GM18909 (cell line): ENCODE measurements at regions not wholly inside any gene's neighbourhood (a gene's known extent, or its start where the extent isn't known, plus 50 kb on each side); places are given as distances from the start of the nearest gene placed in this dataset.
"Not testable (repeated sequence)": the region's sequence is repeated elsewhere in the genome, so short reads cannot be mapped to it uniquely, and the experiment has no call there.

Experiments
- ATAC-seq: cut with Tn5 transposase; IDR thresholded peaks from one replicate; pipeline ENCODE4 v1.9.1; 2021; ENCODE audit warnings: mild to moderate bottlenecking; ENCODE audit not compliant: unreplicated experiment, poor library complexity

DNA sequence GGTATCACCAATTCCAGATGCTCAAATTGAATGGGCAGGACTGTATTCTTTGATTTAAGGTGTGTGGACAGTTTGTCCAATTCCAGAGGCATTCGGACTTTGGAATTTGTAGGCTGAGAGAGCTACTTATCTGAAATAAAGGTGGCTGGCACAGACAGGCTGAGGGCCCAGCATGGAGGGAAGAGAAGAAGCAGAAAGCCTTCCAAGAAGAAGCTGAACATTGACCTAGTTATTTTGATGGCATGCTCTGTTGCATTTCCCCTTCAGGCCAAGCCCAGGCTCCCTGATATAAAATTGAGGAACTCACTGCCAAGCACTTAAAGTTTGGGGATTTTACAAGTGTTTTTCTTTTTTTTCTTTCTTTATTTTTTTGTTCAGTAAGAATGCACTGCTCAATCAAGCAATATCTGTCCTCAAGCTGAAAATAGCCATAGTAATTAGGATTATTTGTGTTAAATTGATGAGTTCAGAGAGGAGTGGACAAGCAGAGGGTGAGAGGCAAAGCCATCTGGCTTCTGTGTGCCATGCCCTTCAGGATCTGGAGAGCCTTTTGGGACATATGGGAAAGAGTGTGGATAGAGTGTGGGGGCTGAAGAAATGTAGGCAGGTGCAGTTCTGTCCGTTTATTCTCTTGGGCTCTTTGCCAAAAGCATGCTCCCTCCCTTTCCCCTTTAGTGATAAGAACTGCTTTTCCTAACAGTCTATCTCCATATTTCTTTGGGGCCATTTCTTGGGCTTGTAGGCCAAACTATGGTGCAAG lies 148.9 kb downstream of the OXSM start:
- no peak for ATAC-seq

DNA sequence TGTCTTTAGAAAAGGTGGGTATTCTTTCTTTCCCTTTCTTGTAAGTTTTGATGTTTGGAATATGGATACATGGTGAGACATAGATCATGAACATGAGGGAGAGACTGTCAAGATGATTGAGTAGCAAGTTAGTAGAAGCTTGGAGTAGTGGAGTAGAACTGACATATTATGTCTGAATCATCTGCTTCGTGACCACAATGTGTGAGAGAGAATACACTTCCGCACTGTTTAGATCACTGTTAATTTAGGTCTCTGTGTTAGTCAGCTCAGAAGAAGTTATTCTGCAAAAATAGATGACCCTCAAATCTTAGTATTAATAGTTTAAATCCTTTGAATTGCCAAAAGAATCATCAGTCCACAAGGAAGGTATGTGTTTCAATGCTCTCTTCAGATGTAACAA lies 151.0 kb downstream of the OXSM start:
- ATAC-seq: no peak

DNA sequence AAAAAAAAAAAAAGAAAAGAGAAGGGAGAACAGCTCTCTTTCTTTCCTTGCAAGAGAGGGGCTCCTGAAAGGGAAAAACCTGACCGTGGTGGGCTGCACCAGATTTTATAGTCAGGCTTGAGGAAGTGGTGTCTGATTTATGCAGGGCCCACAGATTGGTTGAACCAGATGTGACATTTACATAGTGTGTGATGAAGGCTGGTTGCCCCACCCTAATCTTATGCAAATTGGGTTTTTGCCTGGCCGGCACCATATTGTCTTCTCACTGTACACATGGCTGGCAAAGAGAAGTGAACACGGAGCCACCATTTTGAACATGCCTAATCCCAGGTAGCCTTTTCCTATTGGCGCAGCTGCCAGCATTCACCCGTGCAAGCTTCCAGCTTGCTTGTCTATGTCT lies 154.4 kb downstream of the OXSM start:
- ATAC-seq: no peak

DNA sequence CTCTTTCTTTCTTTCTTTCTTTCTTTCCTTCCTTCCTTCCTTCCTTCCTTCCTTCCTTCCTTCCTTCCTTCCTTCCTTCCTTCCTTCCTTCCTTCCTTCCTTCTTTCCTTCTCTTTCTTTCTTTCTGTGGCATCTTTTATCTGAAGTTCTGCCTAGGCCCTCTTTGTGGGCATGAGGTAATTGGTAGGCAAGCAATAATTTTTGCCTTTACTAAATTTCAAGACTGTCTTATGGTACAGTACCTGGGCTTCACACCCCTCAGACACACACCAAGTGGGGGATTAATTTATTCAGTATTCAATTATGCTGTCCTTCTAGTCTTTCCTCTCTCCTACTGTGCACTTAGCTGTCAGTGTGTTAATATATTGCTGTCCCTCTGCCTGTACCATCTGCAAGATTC lies 155.5 kb downstream of the OXSM start:
- ATAC-seq: no peak

DNA sequence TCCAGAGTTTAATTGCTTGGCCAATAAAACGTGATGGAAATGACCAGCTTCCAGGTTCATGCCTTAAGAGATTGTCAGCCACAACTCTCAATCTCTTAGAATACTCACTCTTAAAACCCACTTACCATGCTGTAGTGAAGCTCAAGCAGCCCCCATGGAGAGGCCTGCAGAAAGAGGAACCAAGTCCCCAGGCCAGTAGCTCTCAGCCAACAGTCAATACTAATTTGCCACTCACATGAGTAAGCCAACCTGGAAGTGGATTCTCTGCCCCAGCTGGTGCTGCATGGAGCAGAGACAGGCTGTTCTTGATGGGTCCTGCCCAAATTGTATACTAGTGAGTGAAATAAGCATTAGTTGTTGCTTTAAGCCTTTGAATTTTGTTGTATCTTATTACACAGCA lies 155.9 kb downstream of the OXSM start:
- ATAC-seq: no peak

DNA sequence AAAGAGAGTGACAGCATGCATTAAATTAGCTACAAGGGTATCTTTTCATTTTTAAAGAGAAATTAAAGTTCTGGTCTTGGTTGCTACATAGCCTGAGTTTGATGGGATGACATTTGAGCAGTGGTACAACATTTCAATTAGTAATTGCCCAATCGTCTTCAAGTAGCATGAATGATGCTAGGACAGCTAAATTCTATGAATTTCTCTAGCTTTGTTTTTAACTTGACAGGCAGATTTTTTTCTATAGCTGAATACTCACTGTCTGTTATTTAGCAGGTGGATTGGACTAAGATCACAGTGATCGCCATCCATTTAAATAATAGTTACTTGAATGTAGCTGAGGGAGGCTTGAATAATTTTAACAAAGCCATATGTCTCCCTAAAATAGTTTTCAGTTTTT lies 162.2 kb downstream of the OXSM start:
- ATAC-seq: no peak

DNA sequence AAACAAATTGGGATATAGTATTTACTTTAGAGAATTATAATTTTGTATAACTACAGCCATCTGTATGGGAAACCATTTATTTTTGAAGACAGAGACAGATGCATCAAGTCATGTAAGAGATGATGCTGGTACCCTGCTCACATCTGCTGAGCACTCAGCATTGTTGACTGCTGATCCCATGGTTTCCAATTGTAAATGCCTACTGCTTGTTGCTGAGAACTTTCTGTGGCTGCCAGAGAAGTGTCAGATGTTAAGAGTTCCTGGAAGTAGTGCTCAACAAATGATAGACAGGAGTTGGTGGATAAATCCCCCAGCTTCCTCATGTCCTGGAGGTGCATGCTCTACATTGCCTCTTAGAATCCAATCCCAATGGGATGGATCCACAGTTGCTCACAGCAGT lies 167.1 kb downstream of the OXSM start:
- no peak for ATAC-seq

DNA sequence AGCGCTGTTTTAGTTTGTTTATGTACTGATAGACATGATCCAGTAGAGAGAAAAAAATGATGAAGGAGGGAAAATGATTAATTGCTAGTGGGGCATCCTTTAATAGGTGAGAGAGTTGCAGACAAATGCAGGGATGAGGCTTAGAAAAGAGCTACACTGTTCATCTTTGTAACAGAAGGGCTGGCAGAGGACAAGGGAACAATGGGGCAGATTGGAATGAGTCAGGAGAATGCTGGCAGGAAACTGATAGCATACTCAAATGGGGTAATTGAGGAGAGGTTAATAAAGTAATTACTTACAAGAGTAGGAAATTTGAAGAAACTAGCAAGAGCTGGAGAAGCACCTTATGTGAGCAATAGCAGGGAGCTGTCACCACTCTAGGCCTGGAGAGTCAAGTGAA lies 170.9 kb downstream of the OXSM start:
- ATAC-seq: no peak

DNA sequence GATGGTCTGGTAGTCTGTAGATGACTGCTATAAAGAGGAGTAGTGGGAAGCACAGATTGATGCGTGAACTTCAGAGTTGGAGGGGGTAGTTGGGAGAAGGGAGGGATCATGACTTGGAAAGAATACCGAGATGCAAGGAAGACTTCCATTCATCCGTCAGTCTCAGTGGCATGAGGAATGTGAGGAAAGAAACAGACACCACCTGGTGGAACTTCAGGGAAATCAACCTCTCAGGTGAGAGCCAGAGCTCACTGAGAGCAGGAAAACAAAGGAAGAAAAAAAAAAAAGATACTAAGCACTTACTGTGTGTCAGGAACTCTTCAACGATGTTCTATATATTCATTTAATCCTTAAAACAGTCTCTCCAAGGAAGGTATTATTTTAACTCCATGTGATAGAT lies 172.4 kb downstream of the OXSM start:
- no peak for ATAC-seq

DNA sequence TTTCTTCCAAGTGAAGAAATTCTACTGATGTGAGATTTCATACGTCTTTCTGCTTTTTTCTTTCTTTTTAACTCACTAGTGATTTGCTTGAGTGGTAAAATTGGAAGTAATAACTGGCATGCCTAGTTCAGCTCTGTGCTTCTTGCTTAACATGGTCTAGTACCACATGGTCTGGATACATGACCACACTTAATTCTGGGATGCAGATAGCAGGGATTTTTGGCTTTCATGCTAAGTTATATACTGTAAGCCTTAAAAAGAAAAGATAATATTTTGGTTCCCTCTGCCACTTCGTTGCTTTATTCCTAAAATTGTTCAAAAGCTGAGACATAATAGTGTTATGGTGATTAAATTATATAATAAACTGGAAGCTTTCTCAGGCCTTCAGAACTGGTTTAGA lies 174.3 kb downstream of the OXSM start:
- ATAC-seq: no peak

DNA sequence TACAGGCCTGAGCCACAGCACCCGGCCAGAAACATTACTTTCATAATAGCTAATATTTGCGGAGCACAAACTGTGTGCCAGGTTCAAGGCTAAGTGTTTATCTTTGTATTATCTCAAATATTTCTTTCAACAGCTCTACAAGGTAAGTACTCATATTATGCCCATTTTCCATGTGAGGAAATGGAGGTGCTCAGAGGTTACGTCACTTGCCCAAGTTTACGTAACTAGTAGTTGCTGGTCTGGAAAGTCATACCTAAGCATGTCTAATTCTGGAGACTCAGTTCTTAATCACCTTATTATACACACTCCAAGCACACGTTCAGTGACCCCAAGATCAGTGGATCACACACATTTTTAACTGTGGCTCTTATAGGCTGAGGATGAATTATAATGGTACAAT lies 177.5 kb downstream of the OXSM start:
- ATAC-seq: no peak

DNA sequence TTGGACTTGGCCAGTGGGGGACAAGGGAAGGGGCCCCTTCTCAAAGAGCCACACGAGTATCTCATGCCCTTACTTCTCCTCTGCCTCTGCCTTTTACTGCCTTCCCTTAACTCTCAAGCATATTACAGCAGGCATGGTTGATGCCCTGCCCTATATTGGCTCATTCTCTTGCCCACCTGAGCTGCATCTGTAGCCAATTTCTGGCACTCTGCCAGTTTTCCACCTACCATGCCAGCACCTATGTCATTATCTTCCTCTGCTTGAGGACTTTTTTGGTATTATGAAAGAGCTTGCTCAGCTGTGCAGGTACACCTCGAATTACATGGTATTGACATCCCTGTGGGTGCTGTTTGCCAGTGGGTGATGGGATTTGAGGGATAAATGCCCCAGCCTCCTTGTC lies 181.8 kb downstream of the OXSM start:
- no peak for ATAC-seq

DNA sequence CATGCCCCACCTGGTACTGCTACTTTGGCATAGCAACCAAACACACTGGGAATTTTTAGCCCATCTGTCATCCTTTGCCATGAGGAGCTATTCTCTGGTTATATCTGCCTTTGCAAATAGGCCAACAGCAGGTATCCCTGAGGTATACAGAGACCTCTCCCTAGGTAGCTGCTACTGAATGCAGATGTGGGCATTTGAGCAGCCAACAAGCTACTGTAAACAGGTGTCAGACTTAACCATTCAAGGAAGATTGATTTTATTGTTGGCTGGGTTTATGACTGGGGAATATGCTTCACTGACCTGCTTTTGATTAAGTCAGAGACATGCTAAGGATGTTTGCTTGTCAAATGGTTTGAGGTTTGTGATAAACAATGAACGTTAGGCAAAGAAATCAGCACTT lies 183.2 kb downstream of the OXSM start:
- no peak for ATAC-seq

DNA sequence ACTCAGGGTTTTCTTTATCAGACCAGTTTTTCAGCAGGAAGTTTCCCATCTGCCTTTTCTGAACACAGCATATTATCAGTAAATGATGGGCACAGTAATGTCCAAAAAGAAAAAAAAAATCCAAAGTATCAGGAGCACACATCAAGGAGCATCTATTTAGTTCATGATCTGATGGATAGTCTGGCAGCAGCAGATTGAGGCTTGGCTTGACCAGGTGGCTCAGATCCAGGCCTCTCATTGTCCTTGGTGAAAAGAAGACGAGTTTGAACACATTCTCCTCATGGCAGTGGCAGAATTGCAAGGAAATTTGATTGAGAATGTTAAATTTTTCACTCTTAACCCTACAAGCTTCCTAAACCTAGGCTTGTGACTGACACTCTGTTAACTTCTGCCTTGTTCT lies 192.9 kb downstream of the OXSM start:
- no peak for ATAC-seq

DNA sequence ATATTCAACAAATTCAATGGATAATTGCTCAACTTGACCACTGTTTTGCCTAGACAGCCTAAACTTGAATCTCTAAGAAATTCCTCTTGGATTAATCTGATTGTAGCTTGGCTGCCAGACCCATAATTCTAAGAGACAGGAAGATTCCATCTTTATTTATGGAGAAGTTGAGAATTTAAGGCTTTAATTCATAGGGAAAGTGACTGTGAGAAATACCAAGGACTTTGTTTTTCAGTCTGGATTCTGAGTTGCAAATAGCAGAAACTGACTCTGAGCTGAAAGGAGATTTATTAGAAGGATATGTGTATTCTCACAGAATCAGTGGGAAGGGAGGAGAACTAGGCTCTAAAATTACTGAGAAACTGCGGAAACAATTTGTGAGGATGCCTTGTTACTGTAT lies 195.7 kb downstream of the OXSM start:
- ATAC-seq: no peak

DNA sequence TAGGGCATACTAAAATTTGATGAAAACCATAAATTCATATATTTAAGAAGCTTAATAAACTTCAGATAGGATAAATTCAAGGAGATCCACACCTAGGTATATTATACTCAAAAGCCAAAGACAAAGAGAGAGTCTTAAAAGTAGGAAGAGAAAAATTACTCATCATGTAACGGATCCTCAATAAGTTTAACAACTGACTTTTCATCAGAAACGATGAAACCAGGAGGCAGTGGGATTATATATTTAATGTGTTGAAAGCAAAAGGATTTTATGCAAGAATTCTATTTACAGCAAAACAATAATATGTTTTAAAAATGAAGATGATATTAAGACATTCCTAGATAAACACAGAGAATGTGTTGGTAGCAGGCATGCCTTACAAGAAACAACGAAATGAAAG lies 202.7 kb downstream of the OXSM start:
- ATAC-seq: no peak

DNA sequence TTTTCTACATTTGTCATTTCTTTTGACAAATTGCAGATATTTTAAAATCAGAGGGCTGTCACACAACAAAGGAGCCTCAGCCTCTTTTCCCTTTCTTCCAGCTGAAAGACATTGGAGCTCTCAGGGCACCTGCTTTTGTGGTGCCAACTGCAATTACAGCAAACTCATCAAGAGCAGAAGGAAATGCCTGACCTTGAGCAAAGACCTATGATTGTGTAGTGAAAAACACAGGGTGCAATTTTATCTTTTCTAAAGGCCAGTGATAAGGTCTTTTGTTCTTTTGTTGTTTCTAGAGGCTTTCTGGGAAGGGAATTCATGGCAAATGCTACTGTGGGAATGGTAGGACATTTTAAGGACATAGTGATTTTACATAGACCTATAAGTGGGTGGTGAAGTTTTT lies 214.3 kb downstream of the OXSM start:
- ATAC-seq: no peak

DNA sequence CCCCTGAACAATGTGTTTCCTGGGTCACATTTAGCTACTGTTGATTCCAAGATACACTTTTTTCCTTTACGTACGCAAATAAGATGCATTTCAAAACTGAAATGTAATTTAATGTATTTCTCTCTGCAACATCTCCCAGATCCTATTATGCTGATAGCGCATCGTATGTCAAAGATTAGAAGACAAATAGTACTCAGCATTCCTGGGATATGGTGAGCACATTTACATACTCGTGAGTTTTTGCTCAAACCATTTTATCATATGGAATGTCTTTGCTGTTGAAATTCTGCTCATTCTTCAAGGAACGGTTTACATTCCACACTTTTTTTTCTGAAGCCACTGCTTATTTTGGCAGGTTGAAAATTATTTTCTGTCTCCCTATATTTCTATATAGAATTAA lies 221.4 kb downstream of the OXSM start:
- ATAC-seq: no peak

DNA sequence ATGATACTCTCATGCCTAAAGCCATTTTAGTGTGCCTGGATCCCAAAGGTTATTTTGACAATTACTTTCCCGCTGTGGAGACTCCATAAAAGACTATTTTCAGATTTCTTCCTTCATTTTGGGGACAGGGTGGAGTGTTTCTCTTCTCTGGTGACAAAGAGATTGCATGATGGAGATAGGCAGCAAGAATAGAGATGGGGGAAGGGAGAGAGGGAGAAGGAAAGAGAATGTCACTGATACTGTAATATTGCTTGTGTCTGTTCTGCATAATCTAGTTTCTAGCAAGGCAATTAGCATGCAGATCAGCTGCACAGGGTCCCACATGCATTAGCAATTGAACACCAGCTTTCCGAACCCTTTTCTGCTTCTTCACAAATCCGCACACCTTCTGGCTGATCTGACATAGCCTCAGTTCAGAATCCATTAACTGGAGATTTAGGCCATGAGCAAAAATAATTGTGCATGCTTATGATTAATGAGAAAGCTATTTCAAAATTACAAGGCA lies 222.4 kb downstream of the OXSM start:
- ATAC-seq: no peak

DNA sequence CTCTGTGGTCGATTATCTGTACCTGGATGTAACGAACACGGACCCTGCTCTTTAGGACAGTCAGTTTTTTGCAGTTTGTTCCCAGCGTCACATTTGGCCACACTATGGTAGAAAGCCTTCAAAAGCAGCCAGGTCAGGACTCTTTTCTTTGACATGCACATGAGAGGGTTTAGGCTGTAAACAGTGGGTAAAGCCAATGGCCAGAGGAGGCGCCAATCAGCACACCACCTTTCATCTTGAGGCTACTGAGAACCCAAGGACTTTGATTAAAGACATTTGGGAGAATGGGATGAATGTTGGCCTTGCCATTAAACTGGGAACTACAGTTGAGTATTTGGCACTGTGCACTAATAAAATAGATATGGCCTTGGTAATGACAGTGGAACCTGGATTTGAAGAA lies 225.9 kb downstream of the OXSM start:
- no peak for ATAC-seq

DNA sequence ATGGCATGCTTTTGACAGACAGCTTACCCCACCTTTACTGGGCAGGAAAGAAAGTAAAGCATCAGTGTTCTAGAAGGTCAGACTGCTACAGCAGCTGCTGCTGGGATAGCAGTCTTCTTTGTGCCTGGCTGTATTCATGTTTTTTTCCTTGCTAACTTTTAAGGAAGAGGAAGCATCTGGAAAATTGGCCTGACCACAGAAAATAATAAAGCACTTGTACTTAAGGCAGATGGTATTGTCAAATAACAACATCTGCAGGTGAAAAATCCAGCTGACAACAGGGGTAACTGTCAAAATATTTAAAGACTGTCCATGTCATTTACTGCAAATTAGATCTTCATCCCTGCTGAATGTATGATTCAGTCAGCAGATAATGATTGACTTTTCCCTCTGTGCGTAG lies 229.0 kb downstream of the OXSM start:
- no peak for ATAC-seq

DNA sequence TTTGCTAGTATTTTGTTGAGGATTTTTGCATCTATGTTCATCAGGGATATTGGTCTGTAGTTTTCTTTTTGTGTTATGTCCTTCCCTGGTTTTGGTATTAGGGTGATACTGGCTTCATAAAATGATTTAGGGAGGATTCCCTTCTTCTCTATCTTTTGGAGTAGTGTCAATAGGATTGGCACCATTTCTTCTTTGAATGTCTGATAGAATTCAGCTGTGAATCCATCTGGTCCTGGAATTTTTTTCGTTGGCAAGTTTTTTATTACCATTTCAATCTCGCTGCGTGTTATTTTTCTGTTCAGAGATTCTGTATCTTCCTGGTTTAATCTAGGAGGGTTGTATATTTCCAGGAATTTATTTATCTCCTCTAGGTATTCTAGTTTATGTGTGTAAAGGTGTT lies 234.3 kb downstream of the OXSM start:
- ATAC-seq: not testable (repeated sequence)

DNA sequence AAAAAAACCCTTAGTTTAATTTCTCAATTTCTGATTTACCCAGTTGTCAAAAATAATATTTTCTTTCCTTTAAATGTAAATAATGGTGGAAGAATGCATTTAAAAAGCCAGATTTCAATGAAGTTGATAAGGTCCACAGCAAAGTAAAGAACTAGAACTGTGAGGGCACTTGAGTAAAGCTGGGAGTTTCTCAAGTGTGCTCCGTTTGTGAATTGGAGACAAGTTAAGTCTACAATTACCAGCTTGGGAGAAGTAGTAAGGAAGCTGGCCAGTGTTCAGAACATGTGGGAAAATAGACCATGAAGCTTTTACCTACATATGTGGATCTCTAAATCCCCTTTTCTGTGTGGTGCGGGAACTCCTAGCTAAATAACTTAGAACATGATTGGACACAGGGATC lies 239.4 kb downstream of the OXSM start:
- no peak for ATAC-seq
